WERI-Rb-1 (cell line): ENCODE measurements at regions not wholly inside any gene's neighbourhood (a gene's known extent, or its start where the extent isn't known, plus 50 kb on each side); places are given as distances from the start of the nearest gene placed in this dataset.

ENCODE experiments used
- DNase-seq: peaks from one replicate; pipeline ENCODE4 v3.0.0-alpha.2; 2020
- H3K27ac ChIP-seq: fragments of 250-450 bp; sonication (Bioruptor Pico); 2 replicates; pipeline ENCODE4 v1.5.1; 2020; ENCODE audit warnings: mild to moderate bottlenecking, moderate library complexity
- H3K27me3 ChIP-seq: fragments of 250-450 bp; sonication (Bioruptor Pico); 2 replicates; pipeline ENCODE4 v1.5.1; 2021; ENCODE audit warnings: mild to moderate bottlenecking, low read depth, moderate library complexity; ENCODE audit not compliant: insufficient read depth, severe bottlenecking
- H3K36me3 ChIP-seq: fragments of 250-450 bp; sonication (Bioruptor Pico); 2 replicates; pipeline ENCODE4 v1.5.1; 2020; ENCODE audit warnings: mild to moderate bottlenecking, moderate library complexity
- H3K4me3 ChIP-seq: 2 replicates; pipeline ENCODE4 v1.5.1; 2011; ENCODE audit warnings: low read depth, mild to moderate bottlenecking, control low read depth, low read length
- H3K9me3 ChIP-seq: fragments of 250-450 bp; sonication (Bioruptor Pico); 2 replicates; pipeline ENCODE4 v1.5.1; 2021; ENCODE audit warnings: mild to moderate bottlenecking, moderate library complexity; ENCODE audit not compliant: severe bottlenecking
- TF ChIP-seq, protein P1 (sequence below): IDR thresholded peaks from 2 replicates; pipeline ENCODE4 v1.5.1; 2011; ENCODE audit warnings: low read depth, mild to moderate bottlenecking, control low read depth, inconsistent platforms, low read length

DNA sequence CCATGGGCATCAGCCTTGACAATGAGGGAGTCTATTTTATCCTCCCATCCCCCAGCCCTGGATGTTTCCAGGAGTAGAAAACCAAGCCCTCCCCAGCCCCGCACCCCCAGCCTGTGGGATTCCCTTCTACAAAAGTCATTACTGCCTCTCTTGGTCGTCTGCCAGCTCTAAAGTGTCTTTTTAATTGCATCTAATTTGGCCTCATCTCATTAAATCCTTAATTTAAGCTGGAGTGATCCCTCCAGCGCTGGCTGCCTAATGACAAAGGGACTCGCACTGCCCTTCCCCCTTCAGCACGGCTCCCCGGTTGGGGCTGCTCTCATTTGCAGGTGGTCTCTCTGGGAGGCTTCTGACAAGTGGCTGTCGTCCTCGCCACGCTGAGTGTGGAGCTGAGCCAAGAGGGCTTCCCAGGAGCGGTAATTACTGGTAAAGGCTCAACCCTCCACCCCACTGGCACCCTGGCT lies 107.9 kb upstream of the ALDH1B1 start:
- TF ChIP-seq, protein P1, sequence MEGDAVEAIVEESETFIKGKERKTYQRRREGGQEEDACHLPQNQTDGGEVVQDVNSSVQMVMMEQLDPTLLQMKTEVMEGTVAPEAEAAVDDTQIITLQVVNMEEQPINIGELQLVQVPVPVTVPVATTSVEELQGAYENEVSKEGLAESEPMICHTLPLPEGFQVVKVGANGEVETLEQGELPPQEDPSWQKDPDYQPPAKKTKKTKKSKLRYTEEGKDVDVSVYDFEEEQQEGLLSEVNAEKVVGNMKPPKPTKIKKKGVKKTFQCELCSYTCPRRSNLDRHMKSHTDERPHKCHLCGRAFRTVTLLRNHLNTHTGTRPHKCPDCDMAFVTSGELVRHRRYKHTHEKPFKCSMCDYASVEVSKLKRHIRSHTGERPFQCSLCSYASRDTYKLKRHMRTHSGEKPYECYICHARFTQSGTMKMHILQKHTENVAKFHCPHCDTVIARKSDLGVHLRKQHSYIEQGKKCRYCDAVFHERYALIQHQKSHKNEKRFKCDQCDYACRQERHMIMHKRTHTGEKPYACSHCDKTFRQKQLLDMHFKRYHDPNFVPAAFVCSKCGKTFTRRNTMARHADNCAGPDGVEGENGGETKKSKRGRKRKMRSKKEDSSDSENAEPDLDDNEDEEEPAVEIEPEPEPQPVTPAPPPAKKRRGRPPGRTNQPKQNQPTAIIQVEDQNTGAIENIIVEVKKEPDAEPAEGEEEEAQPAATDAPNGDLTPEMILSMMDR, result no peak
- DNase-seq, result no peak
- Histone ChIP-seq H3K27me3 (no peaks in the 10 kb centered on the region), H3K36me3 (no peaks in the 10 kb centered on the region), H3K27ac (no peak overlapping the region), H3K9me3 (no peaks in the 10 kb centered on the region), H3K4me3 (no peak overlapping the region)

DNA sequence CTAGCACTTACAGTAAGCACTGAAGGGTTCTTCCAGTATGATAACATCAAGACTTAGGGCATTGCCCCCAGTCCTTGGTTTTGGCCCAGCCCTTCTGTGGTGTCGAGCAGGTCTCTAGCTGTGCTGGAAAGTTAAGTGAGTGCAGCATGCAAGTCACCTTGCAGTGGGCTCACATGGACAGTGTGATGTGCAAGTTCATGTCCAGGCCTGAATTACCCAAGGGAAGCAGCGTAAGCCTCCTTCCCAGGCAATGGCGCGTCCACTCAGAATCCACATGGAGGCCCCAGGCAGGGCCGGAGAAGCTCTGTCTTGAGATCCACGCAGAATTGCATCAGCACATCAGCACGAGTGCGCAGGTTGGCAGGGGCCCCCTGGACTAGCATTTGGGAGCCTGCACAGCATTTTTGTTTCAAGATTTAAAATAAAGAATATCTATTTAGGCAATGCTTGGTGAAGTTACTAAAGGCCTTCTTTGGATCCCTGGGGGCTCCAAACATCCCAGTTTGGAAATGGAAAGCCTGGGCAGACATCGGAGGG lies 108.4 kb upstream of the ALDH1B1 start:
- no peak for DNase-seq
- Histone ChIP-seq H3K27me3 (no peaks in the 10 kb centered on the region), H3K36me3 (no peaks in the 10 kb centered on the region), H3K4me3 (no peak overlapping the region), H3K27ac (no peak overlapping the region), H3K9me3 (no peaks in the 10 kb centered on the region)
- TF ChIP-seq, protein P1, result no peak

DNA sequence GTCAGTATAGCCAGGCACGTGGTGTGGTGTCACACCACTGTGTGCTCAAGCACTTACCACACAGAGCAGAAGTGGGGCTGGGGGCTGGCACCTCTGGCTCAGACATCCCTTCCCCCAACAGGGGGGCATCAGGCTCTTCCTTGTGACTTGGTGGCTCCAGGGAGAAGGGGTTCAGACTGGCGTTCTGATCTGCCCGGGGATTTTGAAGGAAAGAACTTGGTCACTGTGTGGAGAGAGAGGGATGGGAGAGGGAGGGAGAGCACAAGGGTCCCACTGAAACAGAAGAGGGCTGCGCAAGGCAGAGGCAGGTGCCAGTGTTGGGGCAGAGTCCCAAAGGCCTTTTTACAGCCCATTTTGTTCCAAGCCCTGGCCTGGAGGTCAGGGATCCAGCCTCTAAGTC lies 109.7 kb upstream of the ALDH1B1 start:
- no peak overlapping the region for H3K4me3 ChIP-seq
- H3K36me3 ChIP-seq, result no peaks in the 10 kb centered on the region
- TF ChIP-seq, protein P1, result no peak
- no peaks in the 10 kb centered on the region for H3K27me3 ChIP-seq
- DNase-seq, result no peak
- no peak overlapping the region for H3K27ac ChIP-seq
- H3K9me3 ChIP-seq, result no peaks in the 10 kb centered on the region

DNA sequence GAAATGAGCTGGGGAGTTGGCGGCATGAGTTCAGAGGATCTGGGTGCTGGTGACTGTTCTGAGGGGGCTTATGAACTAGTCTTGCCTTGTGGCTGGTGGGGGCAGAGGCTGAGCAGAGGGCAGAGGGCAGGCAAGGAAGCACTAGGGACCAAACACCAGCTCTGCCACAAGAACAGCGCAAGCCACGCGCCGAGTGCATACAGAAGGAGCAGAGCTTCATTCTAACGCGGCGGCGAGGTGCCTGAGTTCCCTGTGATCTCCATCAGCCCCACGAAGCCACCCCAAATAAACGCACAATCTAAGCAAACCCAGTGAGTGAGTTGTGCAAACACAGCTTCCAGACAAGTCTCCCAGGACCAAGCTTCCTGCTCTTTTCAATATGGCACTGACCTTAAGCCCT lies 110.6 kb upstream of the ALDH1B1 start:
- Histone ChIP-seq H3K36me3 (no peaks in the 10 kb centered on the region), H3K27me3 (no peaks in the 10 kb centered on the region), H3K9me3 (no peaks in the 10 kb centered on the region), H3K27ac (no peak overlapping the region), H3K4me3 (no peak overlapping the region)
- TF ChIP-seq, protein P1, result no peak
- DNase-seq, result no peak

DNA sequence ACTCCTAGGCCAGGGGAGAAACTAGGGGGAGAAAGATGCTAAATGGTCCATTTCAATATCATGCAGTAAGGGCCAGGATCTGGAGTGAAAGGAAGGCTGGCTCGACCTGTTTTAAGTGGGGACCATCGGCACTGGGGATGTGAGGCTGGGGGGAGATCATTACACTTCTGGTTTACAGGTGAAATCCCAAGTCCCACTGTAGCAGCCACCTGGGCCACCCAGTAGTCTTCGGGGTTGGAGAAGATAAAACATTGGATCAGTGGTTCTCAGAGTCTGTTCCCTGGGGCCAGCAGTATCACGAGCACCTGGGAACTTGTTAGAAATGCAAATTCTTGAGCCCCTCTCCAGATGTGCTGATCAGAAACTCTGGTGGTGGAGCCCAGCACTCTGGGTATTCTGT lies 111.3 kb upstream of the ALDH1B1 start:
- Histone ChIP-seq H3K36me3 (no peaks in the 10 kb centered on the region), H3K27me3 (no peaks in the 10 kb centered on the region), H3K9me3 (no peaks in the 10 kb centered on the region), H3K4me3 (no peak overlapping the region), H3K27ac (no peak overlapping the region)
- DNase-seq, result no peak
- TF ChIP-seq, protein P1, result no peak

DNA sequence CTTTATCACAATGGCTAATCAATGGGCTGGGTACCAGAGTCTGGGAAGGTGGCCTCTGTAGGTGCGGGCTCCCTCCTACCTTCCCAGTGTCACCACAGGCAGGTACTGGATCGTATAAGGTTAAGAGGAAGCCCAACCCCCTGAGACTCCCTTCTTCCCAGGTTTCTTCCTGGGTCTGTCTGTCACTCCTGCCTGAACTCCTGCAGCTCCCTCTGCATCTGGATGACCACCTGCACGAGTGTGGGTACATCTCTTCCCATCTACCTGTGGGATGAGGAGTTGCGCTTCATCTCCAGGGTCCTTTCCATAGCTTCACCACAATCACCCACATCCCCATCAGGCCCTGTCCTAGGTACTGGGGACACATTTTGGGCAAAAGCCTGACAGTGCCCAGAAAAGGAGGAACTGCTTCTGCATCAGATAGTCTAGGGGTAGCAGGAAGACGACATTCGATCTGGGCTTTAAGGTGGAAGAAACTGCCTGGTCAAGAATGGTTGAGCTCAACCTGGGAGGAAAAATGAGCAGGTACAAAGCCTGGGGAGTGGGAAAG lies 112.2 kb upstream of the ALDH1B1 start:
- no peak overlapping the region for H3K4me3 ChIP-seq
- TF ChIP-seq, protein P1, result no peak
- H3K36me3 ChIP-seq, result no peaks in the 10 kb centered on the region
- no peak for DNase-seq
- H3K27me3 ChIP-seq, result no peaks in the 10 kb centered on the region
- no peak overlapping the region for H3K27ac ChIP-seq
- no peaks in the 10 kb centered on the region for H3K9me3 ChIP-seq
